Neural progenitor cell (in vitro differentiated cells): ENCODE measurements at regions not wholly inside any gene's neighbourhood (a gene's known extent, or its start where the extent isn't known, plus 50 kb on each side); places are given as distances from the start of the nearest gene placed in this dataset.

Source experiments
- DNase-seq: peaks from one replicate; pipeline ENCODE4 v3.0.0-alpha.2; 2016; ENCODE audit warnings: low spot score
- H2AFZ ChIP-seq: fragments of 200-600 bp; sonication (generic); replicated peaks from 2 replicates; pipeline ENCODE4 v1.6.1; 2016; ENCODE audit warnings: antibody characterized with exemption
- H3F3A ChIP-seq: fragments of 200-600 bp; sonication (generic); 2 replicates; pipeline ENCODE4 v1.6.1; 2016; ENCODE audit warnings: antibody characterized with exemption, low read depth
- H3K27ac ChIP-seq: fragments of 200-600 bp; sonication (generic); 2 replicates; pipeline ENCODE4 v1.5.1; 2016; ENCODE audit warnings: mild to moderate bottlenecking
- H3K27me3 ChIP-seq: fragments of 200-600 bp; sonication (generic); 2 replicates; pipeline ENCODE4 v1.6.1; 2016; ENCODE audit warnings: mild to moderate bottlenecking, moderate library complexity
- H3K36me3 ChIP-seq: fragments of 200-600 bp; sonication (generic); 2 replicates; pipeline ENCODE4 v1.5.1; 2016
- H3K4me1 ChIP-seq: fragments of 200-600 bp; sonication (generic); 2 replicates; pipeline ENCODE4 v1.6.1; 2016; ENCODE audit warnings: mixed run types
- H3K4me2 ChIP-seq: fragments of 200-600 bp; sonication (generic); 2 replicates; pipeline ENCODE4 v1.6.1; 2016
- H3K4me3 ChIP-seq: fragments of 200-600 bp; sonication (generic); 2 replicates; pipeline ENCODE4 v1.5.1; 2016
- H3K79me2 ChIP-seq: fragments of 200-600 bp; sonication (generic); 2 replicates; pipeline ENCODE4 v1.6.1; 2016; ENCODE audit warnings: low read depth
- H3K9ac ChIP-seq: fragments of 200-600 bp; sonication (generic); 2 replicates; pipeline ENCODE4 v1.6.1; 2016
- H3K9me3 ChIP-seq: fragments of 200-600 bp; sonication (generic); 2 replicates; pipeline ENCODE4 v1.5.1; 2016; ENCODE audit warnings: low read depth
- H4K20me1 ChIP-seq: fragments of 200-600 bp; sonication (generic); 2 replicates; pipeline ENCODE4 v1.6.1; 2016; ENCODE audit warnings: low read depth
- H3K27ac Mint-ChIP-seq: 3 replicates; pipeline ENCODE4 v1.8.0; 2021; ENCODE audit warnings: mixed read lengths
- H3K27me3 Mint-ChIP-seq: 2 replicates; pipeline ENCODE4 v1.8.0; 2022; ENCODE audit warnings: low read depth, mild to moderate bottlenecking, inconsistent platforms, moderate library complexity, mixed read lengths; ENCODE audit not compliant: insufficient read depth
- H3K36me3 Mint-ChIP-seq: 3 replicates; pipeline ENCODE4 v1.8.0; 2021; ENCODE audit warnings: mixed read lengths
- H3K4me1 Mint-ChIP-seq: 3 replicates; pipeline ENCODE4 v1.8.0; 2021; ENCODE audit warnings: mixed read lengths
- H3K4me3 Mint-ChIP-seq: 3 replicates; pipeline ENCODE4 v1.8.0; 2021; ENCODE audit warnings: mild to moderate bottlenecking, moderate library complexity, mixed read lengths
- H3K9me3 Mint-ChIP-seq: 3 replicates; pipeline ENCODE4 v1.8.0; 2020; ENCODE audit warnings: mixed read lengths
- EZH2 ChIP-seq: fragments of 200-600 bp; sonication (generic); IDR thresholded peaks from 2 replicates; pipeline ENCODE4 v1.6.1; 2017; ENCODE audit warnings: antibody characterized with exemption, mild to moderate bottlenecking, moderate library complexity
- EZH2phosphoT487 ChIP-seq: fragments of 200-600 bp; sonication (generic); IDR thresholded peaks from 2 replicates; pipeline ENCODE4 v1.6.1; 2017; ENCODE audit warnings: antibody characterized with exemption
- TF ChIP-seq, protein P1 (sequence below): fragments of 200-600 bp; sonication (generic); IDR thresholded peaks from 2 replicates; pipeline ENCODE4 v1.5.1; 2017; ENCODE audit warnings: antibody characterized with exemption, mild to moderate bottlenecking

GRCh38 chr2:234593636-234594035 is 96.8 kb upstream of the ARL4C start:
- H3K4me3 ChIP-seq = no peak overlapping the region
- H3K27me3 Mint-ChIP-seq = peaks cover 16% of the 10 kb centered on the region
- no peak overlapping the region for H3K27ac ChIP-seq
- no peaks in the 10 kb centered on the region for H3K79me2 ChIP-seq
- no peak overlapping the region for H2AFZ ChIP-seq
- H4K20me1 ChIP-seq = no peaks in the 10 kb centered on the region
- peaks cover 11% of the 10 kb centered on the region for H3K4me1 ChIP-seq
- H3K4me1 Mint-ChIP-seq = peaks cover 38% of the 10 kb centered on the region
- no peak overlapping the region for H3K4me2 ChIP-seq
- no peak overlapping the region for H3K9ac ChIP-seq
- TF ChIP-seq EZH2 (no peak), EZH2phosphoT487 (no peak)
- DNase-seq = no peak
- H3K4me3 Mint-ChIP-seq = no peak overlapping the region
- H3F3A ChIP-seq = peaks cover 18% of the 10 kb centered on the region
- H3K36me3 ChIP-seq = no peaks in the 10 kb centered on the region
- H3K27ac Mint-ChIP-seq = no peak overlapping the region
- peaks cover 16% of the 10 kb centered on the region for H3K9me3 Mint-ChIP-seq
- no peaks in the 10 kb centered on the region for H3K9me3 ChIP-seq
- peaks cover 5% of the 10 kb centered on the region for H3K36me3 Mint-ChIP-seq
- no peaks in the 10 kb centered on the region for H3K27me3 ChIP-seq

- Mint-ChIP-seq H3K27me3 (peaks cover 16% of the 10 kb centered on the region), H3K36me3 (peaks cover 5% of the 10 kb centered on the region), H3K4me1 (peaks cover 45% of the 10 kb centered on the region), H3K27ac (no peak overlapping the region), H3K9me3 (peaks cover 16% of the 10 kb centered on the region), H3K4me3 (no peak overlapping the region)
- DNase-seq = no peak
- no peaks in the 10 kb centered on the region for H3K9me3 ChIP-seq
- H3K4me1 ChIP-seq = peaks cover 16% of the 10 kb centered on the region
- H3K27me3 ChIP-seq = no peaks in the 10 kb centered on the region
- H4K20me1 ChIP-seq = no peaks in the 10 kb centered on the region
- H3K27ac ChIP-seq = no peak overlapping the region
- H2AFZ ChIP-seq = no peak overlapping the region
- no peak overlapping the region for H3K4me2 ChIP-seq
- no peaks in the 10 kb centered on the region for H3K79me2 ChIP-seq
- no peak overlapping the region for H3K9ac ChIP-seq
- H3F3A ChIP-seq = peaks cover 8% of the 10 kb centered on the region
- no peak overlapping the region for H3K4me3 ChIP-seq
- TF ChIP-seq EZH2 = no peak
- TF ChIP-seq, protein P1, sequence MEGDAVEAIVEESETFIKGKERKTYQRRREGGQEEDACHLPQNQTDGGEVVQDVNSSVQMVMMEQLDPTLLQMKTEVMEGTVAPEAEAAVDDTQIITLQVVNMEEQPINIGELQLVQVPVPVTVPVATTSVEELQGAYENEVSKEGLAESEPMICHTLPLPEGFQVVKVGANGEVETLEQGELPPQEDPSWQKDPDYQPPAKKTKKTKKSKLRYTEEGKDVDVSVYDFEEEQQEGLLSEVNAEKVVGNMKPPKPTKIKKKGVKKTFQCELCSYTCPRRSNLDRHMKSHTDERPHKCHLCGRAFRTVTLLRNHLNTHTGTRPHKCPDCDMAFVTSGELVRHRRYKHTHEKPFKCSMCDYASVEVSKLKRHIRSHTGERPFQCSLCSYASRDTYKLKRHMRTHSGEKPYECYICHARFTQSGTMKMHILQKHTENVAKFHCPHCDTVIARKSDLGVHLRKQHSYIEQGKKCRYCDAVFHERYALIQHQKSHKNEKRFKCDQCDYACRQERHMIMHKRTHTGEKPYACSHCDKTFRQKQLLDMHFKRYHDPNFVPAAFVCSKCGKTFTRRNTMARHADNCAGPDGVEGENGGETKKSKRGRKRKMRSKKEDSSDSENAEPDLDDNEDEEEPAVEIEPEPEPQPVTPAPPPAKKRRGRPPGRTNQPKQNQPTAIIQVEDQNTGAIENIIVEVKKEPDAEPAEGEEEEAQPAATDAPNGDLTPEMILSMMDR = no peak
- TF ChIP-seq EZH2phosphoT487 = no peak
- no peaks in the 10 kb centered on the region for H3K36me3 ChIP-seq
These were observed 95.7 kb upstream of the ARL4C start for GRCh38 chr2:234592541-234592940.

DNA sequence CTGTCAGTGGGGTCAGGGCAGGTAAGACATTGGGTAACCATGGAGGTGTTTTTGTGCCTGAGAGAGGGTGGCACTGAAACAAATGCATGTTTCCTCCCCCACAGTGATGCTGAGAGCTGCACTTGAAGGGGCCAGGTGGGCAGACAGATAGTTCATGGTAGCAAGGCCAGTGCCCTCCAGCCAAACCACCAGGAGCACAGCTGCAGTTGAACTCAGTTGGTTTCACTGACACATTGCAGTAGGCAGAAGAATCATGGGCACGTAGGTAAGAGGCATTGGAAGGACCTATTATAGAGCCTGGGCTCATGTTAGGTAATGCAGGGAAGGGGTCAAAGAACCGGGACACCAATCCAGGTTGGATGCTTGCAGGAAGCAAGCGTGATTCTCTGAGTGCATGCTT is 93.2 kb upstream of the ARL4C start:
- no peaks in the 10 kb centered on the region for H3K36me3 ChIP-seq
- H3K27ac ChIP-seq = no peak overlapping the region
- no peak overlapping the region for H3K4me3 ChIP-seq
- peaks cover 12% of the 10 kb centered on the region for H3K4me1 ChIP-seq
- H3K27ac Mint-ChIP-seq = peak overlapping the region; percentile 84
- H3K4me1 Mint-ChIP-seq = peaks cover 39% of the 10 kb centered on the region
- no peaks in the 10 kb centered on the region for H4K20me1 ChIP-seq
- no peak for DNase-seq
- H3K4me2 ChIP-seq = no peak overlapping the region
- peaks cover 19% of the 10 kb centered on the region for H3K27me3 Mint-ChIP-seq
- no peak overlapping the region for H3K9ac ChIP-seq
- no peaks in the 10 kb centered on the region for H3F3A ChIP-seq
- no peak overlapping the region for H2AFZ ChIP-seq
- H3K9me3 ChIP-seq = no peaks in the 10 kb centered on the region
- no peaks in the 10 kb centered on the region for H3K27me3 ChIP-seq
- peaks cover 5% of the 10 kb centered on the region for H3K36me3 Mint-ChIP-seq
- H3K9me3 Mint-ChIP-seq = peaks cover 12% of the 10 kb centered on the region
- no peaks in the 10 kb centered on the region for H3K79me2 ChIP-seq
- TF ChIP-seq EZH2phosphoT487 = no peak
- TF ChIP-seq, protein P1 = no peak
- H3K4me3 Mint-ChIP-seq = no peak overlapping the region

GRCh38 chr2:234588054-234588430 is 91.2 kb upstream of the ARL4C start:
- DNase-seq = no peak
- Mint-ChIP-seq H3K9me3 (peaks cover 5% of the 10 kb centered on the region), H3K27ac (peak overlapping the region; percentile 32), H3K36me3 (peaks cover 4% of the 10 kb centered on the region), H3K4me3 (peak overlapping the region; percentile 4), H3K27me3 (peaks cover 16% of the 10 kb centered on the region), H3K4me1 (peaks cover 45% of the 10 kb centered on the region)
- H3K79me2 ChIP-seq = no peaks in the 10 kb centered on the region
- H3F3A ChIP-seq = no peaks in the 10 kb centered on the region
- no peaks in the 10 kb centered on the region for H3K27me3 ChIP-seq
- H3K9ac ChIP-seq = no peak overlapping the region
- no peak overlapping the region for H3K4me2 ChIP-seq
- no peaks in the 10 kb centered on the region for H3K9me3 ChIP-seq
- no peak overlapping the region for H3K27ac ChIP-seq
- H3K4me1 ChIP-seq = peaks cover 12% of the 10 kb centered on the region
- H3K4me3 ChIP-seq = no peak overlapping the region
- H3K36me3 ChIP-seq = no peaks in the 10 kb centered on the region
- H4K20me1 ChIP-seq = no peaks in the 10 kb centered on the region
- H2AFZ ChIP-seq = no peak overlapping the region
- no peak for TF ChIP-seq EZH2phosphoT487
- TF ChIP-seq EZH2 = no peak
- TF ChIP-seq, protein P1 = no peak
